Neural cell (in vitro differentiated cells): ENCODE measurements at regions not wholly inside any gene's neighbourhood (a gene's known extent, or its start where the extent isn't known, plus 50 kb on each side); places are given as distances from the start of the nearest gene placed in this dataset.
"Not testable (repeated sequence)": the region's sequence is repeated elsewhere in the genome, so short reads cannot be mapped to it uniquely, and the experiment has no call there.

Source experiments
- H2AFZ ChIP-seq: fragments of 200-600, 300-800 bp; sonication (generic), shearing (Covaris generic); 2 replicates; pipeline ENCODE4 v1.6.0; 2014; ENCODE audit warnings: low read depth, mild to moderate bottlenecking, antibody characterized with exemption, low read length, moderate library complexity
- H3F3A ChIP-seq: fragments of 200-600 bp; shearing (Covaris generic); 2 replicates; pipeline ENCODE4 v1.6.1; 2016; ENCODE audit warnings: mild to moderate bottlenecking, moderate library complexity, mixed read lengths, antibody characterized with exemption, low read length; ENCODE audit not compliant: insufficient read depth, poor library complexity, severe bottlenecking
- H3K27ac ChIP-seq: fragments of 200-600, 300-800 bp; sonication (generic), shearing (Covaris generic); 2 replicates; pipeline ENCODE4 v1.5.1; 2014; ENCODE audit warnings: mild to moderate bottlenecking, low read length, moderate library complexity
- H3K27me3 ChIP-seq: fragments of 300-800, 200-600 bp; sonication (generic), shearing (Covaris generic); 2 replicates; pipeline ENCODE4 v1.6.0; 2014; ENCODE audit warnings: mild to moderate bottlenecking, low read depth, low read length, moderate library complexity; ENCODE audit not compliant: insufficient read depth
- H3K36me3 ChIP-seq: fragments of 300-800, 200-600 bp; sonication (generic), shearing (Covaris generic); 2 replicates; pipeline ENCODE4 v1.5.1; 2014; ENCODE audit warnings: mild to moderate bottlenecking, antibody characterized with exemption, low read length, moderate library complexity; ENCODE audit not compliant: insufficient read depth
- H3K4me2 ChIP-seq: fragments of 300-800, 200-600 bp; sonication (generic), shearing (Covaris generic); 2 replicates; pipeline ENCODE4 v1.6.0; 2014; ENCODE audit warnings: mild to moderate bottlenecking, low read length
- H3K4me3 ChIP-seq: fragments of 300-800, 200-600 bp; sonication (generic), shearing (Covaris generic); 2 replicates; pipeline ENCODE4 v1.5.1; 2014; ENCODE audit warnings: mild to moderate bottlenecking, low read length, moderate library complexity
- H3K79me2 ChIP-seq: fragments of 200-600 bp; shearing (Covaris generic); replicated peaks from 2 replicates; pipeline ENCODE4 v1.6.0; 2014; ENCODE audit warnings: mild to moderate bottlenecking, low read length, moderate library complexity; ENCODE audit not compliant: insufficient read depth
- H3K9ac ChIP-seq: fragments of 300-800, 200-600 bp; sonication (generic), shearing (Covaris generic); 2 replicates; pipeline ENCODE4 v1.6.1; 2016; ENCODE audit warnings: mild to moderate bottlenecking, low read length, mixed read lengths
- H3K9me2 ChIP-seq: fragments of 200-600 bp; shearing (Covaris generic); 2 replicates; pipeline ENCODE4 v1.6.1; 2016; ENCODE audit warnings: mild to moderate bottlenecking, low read length, mixed read lengths; ENCODE audit not compliant: insufficient read depth
- H3K9me3 ChIP-seq: fragments of 200-600, 300-800 bp; sonication (generic), shearing (Covaris generic); 2 replicates; pipeline ENCODE4 v1.6.1; 2016; ENCODE audit warnings: mild to moderate bottlenecking, mixed run types, low read length, moderate library complexity, mixed read lengths
- H4K20me1 ChIP-seq: fragments of 200-600 bp; shearing (Covaris generic); 2 replicates; pipeline ENCODE4 v1.6.1; 2016; ENCODE audit warnings: mild to moderate bottlenecking, mixed run types; ENCODE audit not compliant: insufficient read depth
- EP300 ChIP-seq: fragments of 450-650 bp; conservative IDR thresholded peaks from 2 replicates; pipeline ENCODE4 v1.6.1; 2014; ENCODE audit warnings: antibody characterized with exemption, mild to moderate bottlenecking, moderate library complexity; ENCODE audit not compliant: poor library complexity, severe bottlenecking
- EZH2 ChIP-seq: fragments of 200-600, 300-800 bp; shearing (Covaris generic), sonication (generic); IDR thresholded peaks from 2 replicates; pipeline ENCODE4 v1.6.1; 2014; ENCODE audit warnings: antibody characterized with exemption, low read length, borderline replicate concordance, mild to moderate bottlenecking; ENCODE audit not compliant: insufficient read depth, poor library complexity, severe bottlenecking
- MXI1 ChIP-seq: fragments of 450-650 bp; conservative IDR thresholded peaks from 2 replicates; pipeline ENCODE4 v1.6.1; 2014; ENCODE audit warnings: antibody characterized with exemption, mild to moderate bottlenecking; ENCODE audit not compliant: poor library complexity, severe bottlenecking
- POLR2AphosphoS5 ChIP-seq: IDR thresholded peaks from 2 replicates; pipeline ENCODE4 v1.6.1; 2012
- RAD21 ChIP-seq: fragments of 450-650 bp; conservative IDR thresholded peaks from 2 replicates; pipeline ENCODE4 v1.6.1; 2014; ENCODE audit warnings: antibody characterized with exemption, mild to moderate bottlenecking, moderate library complexity
- SMC3 ChIP-seq: fragments of 450-650 bp; conservative IDR thresholded peaks from 2 replicates; pipeline ENCODE4 v1.6.1; 2014; ENCODE audit warnings: antibody characterized with exemption, mild to moderate bottlenecking, moderate library complexity; ENCODE audit not compliant: poor library complexity
- TAF1 ChIP-seq: IDR thresholded peaks from 2 replicates; pipeline ENCODE4 v1.6.1; 2012; ENCODE audit warnings: low read depth
- TF ChIP-seq, protein P1 (sequence below): fragments of 450-650 bp; IDR thresholded peaks from 2 replicates; pipeline ENCODE4 v1.5.1; 2014; ENCODE audit warnings: antibody characterized with exemption, mild to moderate bottlenecking, moderate library complexity; ENCODE audit not compliant: poor library complexity, severe bottlenecking
- TF ChIP-seq, protein P2 (sequence below): IDR thresholded peaks from 2 replicates; pipeline ENCODE4 v1.6.1; 2012; ENCODE audit warnings: borderline replicate concordance

DNA sequence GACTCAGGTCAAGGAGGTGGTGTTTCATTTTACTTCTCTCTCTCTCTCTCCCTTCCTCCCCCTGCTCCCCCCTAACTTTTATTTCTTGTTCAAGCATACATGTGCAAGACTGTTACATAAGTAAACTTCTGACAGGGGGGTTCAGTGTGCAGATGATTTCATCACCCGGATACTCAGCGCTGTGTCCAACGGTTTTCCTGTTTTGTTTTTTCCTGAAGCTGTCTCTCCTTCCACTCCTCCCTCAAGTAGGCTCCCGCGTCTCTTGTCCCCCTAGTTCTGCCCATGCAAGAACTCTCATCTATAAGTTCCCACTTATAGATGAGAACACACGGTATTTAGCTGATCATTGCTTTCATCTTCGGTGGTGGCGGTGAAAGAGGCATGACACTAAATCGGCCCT lies 751.9 kb upstream of the DEFB115 start:
- Histone ChIP-seq H2AFZ (no peak overlapping the region), H3K27ac (no peak overlapping the region), H3K36me3 (no peaks in the 10 kb centered on the region), H3K27me3 (no peaks in the 10 kb centered on the region), H3K9me3 (peaks cover 4% of the 10 kb centered on the region), H3K79me2 (no peaks in the 10 kb centered on the region), H3K9ac (no peak overlapping the region), H3F3A (no peaks in the 10 kb centered on the region), H4K20me1 (no peaks in the 10 kb centered on the region), H3K4me3 (no peak overlapping the region), H3K9me2 (no peaks in the 10 kb centered on the region), H3K4me2 (no peak overlapping the region)
- TF ChIP-seq RAD21 (no peak), POLR2AphosphoS5 (no peak), TAF1 (no peak), SMC3 (no peak), MXI1 (no peak), EZH2 (no peak), EP300 (no peak)
- TF ChIP-seq, protein P1, sequence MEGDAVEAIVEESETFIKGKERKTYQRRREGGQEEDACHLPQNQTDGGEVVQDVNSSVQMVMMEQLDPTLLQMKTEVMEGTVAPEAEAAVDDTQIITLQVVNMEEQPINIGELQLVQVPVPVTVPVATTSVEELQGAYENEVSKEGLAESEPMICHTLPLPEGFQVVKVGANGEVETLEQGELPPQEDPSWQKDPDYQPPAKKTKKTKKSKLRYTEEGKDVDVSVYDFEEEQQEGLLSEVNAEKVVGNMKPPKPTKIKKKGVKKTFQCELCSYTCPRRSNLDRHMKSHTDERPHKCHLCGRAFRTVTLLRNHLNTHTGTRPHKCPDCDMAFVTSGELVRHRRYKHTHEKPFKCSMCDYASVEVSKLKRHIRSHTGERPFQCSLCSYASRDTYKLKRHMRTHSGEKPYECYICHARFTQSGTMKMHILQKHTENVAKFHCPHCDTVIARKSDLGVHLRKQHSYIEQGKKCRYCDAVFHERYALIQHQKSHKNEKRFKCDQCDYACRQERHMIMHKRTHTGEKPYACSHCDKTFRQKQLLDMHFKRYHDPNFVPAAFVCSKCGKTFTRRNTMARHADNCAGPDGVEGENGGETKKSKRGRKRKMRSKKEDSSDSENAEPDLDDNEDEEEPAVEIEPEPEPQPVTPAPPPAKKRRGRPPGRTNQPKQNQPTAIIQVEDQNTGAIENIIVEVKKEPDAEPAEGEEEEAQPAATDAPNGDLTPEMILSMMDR = no peak
- TF ChIP-seq, protein P2, sequence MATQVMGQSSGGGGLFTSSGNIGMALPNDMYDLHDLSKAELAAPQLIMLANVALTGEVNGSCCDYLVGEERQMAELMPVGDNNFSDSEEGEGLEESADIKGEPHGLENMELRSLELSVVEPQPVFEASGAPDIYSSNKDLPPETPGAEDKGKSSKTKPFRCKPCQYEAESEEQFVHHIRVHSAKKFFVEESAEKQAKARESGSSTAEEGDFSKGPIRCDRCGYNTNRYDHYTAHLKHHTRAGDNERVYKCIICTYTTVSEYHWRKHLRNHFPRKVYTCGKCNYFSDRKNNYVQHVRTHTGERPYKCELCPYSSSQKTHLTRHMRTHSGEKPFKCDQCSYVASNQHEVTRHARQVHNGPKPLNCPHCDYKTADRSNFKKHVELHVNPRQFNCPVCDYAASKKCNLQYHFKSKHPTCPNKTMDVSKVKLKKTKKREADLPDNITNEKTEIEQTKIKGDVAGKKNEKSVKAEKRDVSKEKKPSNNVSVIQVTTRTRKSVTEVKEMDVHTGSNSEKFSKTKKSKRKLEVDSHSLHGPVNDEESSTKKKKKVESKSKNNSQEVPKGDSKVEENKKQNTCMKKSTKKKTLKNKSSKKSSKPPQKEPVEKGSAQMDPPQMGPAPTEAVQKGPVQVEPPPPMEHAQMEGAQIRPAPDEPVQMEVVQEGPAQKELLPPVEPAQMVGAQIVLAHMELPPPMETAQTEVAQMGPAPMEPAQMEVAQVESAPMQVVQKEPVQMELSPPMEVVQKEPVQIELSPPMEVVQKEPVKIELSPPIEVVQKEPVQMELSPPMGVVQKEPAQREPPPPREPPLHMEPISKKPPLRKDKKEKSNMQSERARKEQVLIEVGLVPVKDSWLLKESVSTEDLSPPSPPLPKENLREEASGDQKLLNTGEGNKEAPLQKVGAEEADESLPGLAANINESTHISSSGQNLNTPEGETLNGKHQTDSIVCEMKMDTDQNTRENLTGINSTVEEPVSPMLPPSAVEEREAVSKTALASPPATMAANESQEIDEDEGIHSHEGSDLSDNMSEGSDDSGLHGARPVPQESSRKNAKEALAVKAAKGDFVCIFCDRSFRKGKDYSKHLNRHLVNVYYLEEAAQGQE = no peak

DNA sequence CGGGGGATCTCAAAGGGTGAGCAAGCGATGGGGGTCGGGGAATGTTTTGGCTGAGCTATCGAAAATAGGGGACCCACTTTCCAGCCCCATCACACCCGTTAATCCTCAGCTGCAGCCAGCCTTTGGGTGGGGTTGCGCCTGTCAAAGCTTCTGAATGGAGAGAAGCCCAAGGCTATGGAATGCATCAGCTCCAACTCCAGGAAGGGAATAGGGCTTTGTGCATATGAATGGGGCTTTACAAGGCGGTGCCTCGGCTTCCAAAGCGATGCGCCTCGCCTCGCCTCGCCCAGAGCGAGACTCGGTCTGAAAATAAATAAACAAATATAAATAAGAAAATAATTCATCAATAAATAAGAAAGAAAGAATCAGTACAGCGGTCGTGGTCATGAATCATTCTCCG lies 751.4 kb upstream of the DEFB115 start:
- Histone ChIP-seq H3K4me2 (no peak overlapping the region), H3K4me3 (no peak overlapping the region), H3K79me2 (no peaks in the 10 kb centered on the region), H3K9me3 (peaks cover 4% of the 10 kb centered on the region), H3F3A (no peaks in the 10 kb centered on the region), H4K20me1 (no peaks in the 10 kb centered on the region), H3K9me2 (no peaks in the 10 kb centered on the region), H3K9ac (no peak overlapping the region), H3K36me3 (no peaks in the 10 kb centered on the region), H3K27me3 (no peaks in the 10 kb centered on the region), H3K27ac (no peak overlapping the region), H2AFZ (no peak overlapping the region)
- TF ChIP-seq SMC3 (no peak), POLR2AphosphoS5 (no peak), RAD21 (no peak), EP300 (no peak), MXI1 (no peak), TAF1 (no peak), EZH2 (no peak)
- TF ChIP-seq, protein P2 = no peak
- TF ChIP-seq, protein P1 = no peak

DNA sequence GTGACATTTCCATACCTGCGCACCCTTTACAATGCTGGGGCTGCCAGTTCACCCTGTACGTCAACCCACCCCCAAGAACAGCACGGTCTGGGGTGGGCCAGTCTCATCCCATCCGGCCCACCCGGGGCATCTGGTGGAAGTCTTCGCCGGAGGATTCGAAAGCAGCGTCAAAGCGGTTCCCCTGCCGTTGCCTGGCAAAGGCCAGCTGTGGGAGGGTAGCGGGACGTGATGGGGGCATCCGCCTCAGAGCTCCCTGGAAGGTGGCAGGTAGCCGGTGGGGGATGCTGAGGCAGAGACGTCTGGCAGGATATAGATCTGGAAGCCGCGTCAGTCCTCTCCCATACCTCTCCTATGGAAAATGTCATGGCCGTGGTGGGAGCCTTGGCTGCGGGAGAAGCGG lies 749.1 kb upstream of the DEFB115 start:
- not testable (repeated sequence) for H3K27me3 ChIP-seq, H3K4me3 ChIP-seq, H3K36me3 ChIP-seq, H3F3A ChIP-seq, H3K79me2 ChIP-seq, H3K27ac ChIP-seq, H3K9me3 ChIP-seq, H4K20me1 ChIP-seq, H2AFZ ChIP-seq, H3K4me2 ChIP-seq, H3K9me2 ChIP-seq, H3K9ac ChIP-seq
